HG03457 (cell line): ENCODE measurements at regions not wholly inside any gene's neighbourhood (a gene's known extent, or its start where the extent isn't known, plus 50 kb on each side); places are given as distances from the start of the nearest gene placed in this dataset.

ENCODE experiments used
- ATAC-seq: cut with Tn5 transposase; IDR thresholded peaks from one replicate; pipeline ENCODE4 v1.9.1; 2021; ENCODE audit warnings: moderate number of reproducible peaks; ENCODE audit not compliant: unreplicated experiment

DNA sequence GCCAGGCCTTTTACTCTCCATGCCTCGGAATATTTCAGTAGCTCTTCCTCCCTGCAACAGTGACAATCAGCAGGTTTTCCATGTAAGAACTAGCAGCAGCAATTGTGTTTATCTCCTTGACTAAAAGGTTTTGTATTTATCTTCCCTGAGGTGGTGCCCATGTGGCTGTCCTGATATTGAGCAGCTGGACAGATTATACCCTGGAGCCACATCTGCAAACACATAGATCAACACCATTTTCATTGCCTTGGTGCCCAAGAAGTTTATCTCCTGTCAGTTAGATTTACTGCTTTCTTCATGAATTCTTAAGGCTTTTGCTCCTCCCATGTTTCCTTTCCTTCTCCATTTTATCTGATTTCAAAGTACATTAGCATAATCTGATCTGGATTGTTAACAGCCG lies 378.4 kb downstream of the SPATA31D1 start:
- no peak for ATAC-seq

DNA sequence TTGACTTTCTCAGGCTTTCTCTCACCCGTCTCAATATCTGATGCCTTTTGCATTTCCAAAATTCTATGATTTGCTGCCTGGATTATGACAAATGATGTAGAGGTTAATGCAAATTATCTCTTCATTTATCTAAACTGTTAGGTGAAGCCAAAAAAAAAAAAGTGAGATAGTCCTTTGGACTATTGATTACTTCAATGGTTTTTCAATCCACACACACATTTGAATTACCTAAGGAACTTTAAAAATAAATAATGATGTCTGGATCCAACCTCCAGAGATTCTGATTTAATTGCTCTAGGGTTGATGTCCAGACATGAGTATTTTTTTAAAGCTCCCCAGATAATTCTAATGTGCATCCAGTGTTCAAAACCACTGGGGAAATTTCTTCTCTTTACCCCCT lies 379.4 kb downstream of the SPATA31D1 start:
- ATAC-seq, result no peak

DNA sequence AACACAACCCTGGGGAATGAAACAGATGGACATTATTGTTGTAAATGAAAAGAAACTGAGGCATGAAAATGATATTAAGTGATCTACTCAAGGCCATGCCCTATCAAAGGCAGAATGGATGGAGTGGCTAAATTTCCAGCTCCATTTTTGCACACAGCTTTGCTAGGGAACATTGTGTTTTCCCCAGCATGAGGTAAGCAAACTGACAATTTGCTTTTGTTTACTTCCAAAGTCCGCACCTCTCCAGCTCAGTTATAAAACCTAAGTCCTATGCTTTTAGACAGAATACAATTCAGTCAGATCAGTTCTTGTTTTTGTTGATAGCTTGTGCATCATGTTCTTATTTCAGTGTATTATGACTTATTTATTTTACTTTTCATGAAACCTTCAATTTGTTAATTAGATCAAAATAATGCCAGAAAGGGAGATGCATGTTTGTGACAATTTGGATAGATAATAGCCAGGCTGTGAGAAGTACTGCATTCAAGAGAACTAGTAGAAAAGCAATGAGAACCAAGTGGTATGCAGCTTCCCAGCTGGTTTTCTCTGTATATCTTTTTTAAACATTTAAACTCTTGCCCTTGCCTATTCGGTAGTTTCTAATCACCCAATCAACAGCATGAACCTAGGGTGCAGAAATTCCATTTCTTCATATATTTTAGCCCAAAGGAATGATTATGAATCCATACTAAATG lies 380.8 kb downstream of the SPATA31D1 start:
- no peak for ATAC-seq

DNA sequence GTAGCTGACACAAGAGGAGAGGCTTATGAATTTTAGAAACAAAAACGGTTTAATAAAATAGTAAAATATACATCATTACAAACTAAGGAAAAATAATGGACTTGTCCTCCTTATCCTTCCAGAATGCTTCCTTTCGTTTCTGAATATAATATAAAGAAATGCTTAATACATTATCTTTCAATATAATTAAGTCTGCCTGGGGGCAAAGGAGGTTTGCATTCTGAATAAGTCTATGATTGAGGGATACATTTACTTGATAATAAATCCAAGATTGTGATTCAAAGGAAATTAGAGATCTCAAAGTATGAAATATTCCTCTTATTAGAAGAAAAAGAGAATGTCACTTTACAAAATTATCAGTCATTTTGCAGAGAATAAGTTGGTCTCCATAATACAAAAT lies 386.5 kb downstream of the SPATA31D1 start:
- no peak for ATAC-seq

DNA sequence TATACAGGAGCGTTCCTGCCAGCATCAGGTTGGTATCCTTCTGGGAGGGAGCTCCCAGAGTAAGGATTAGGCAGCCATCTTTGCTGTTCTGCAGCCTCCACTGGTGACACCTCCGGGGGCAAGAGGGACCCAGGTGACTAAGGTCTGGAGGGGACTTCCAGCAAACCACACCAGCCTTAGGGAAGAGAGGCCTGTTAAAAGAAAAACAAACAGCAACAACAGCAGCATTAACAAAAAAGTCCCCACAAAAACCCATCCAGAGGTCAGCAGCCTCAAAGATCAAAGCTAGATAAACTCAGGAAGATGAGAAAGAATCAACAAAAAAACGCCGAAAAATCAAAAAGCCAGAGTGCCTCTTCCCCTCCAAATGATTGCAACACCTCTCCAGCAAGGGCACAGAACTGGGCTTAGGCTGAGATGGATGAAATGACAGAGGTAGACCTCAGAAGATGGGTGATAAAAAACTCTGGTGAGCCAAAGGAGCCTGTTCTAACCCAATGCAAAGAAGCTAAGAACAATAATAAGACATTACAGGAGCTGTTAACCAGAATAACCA lies 388.2 kb downstream of the SPATA31D1 start:
- ATAC-seq, result no peak

DNA sequence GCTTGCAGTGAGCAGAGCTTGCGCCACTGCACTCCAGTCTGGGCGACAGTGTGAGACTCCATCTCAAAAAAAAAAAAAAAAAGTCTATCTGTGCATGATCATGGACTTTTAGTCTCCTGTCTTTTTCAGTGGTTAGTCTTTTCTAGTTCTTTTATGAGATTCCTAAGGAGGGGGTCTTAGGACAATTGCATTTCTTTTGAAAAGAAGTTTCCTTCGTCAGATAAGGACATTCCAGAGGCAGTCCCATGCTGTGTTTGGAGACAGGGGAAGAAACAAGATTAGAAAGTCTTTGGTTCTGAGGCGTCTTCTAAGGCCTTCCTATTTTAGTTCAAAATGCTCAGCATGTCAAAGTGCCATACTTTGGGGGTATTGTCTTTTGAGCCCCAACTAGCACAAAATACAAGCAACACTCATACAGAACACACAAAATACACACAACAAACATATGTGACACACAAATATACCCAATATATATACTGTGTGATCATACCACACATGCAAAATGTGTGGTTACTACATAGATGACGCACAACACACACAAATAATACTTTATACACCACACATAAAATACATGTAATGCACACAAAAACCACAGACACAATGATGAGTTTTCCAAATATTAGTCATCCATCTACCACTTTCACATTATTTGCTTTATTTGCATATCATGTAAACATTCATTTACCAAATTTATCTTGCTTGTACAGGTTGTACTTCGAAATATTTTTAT lies 394.5 kb downstream of the SPATA31D1 start:
- no peak for ATAC-seq

DNA sequence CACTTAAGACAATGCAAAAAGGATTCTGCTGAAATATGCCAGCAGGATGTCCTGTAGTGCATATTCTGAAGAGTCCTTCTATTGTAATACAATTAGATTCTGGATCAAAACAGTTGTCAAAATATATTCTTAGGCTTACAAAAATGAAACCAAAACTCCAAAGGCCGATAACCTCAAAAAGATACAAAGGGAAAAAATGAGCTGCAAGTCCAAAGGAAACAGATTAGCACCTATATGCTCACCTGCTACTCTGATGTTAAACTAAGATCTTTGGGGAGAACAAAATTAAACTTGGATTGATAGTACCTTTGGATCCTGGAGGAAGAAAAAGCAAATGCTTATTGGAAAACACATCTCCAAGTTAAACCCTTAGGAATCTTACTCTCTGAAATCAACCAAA lies 397.1 kb downstream of the SPATA31D1 start:
- ATAC-seq, result no peak

DNA sequence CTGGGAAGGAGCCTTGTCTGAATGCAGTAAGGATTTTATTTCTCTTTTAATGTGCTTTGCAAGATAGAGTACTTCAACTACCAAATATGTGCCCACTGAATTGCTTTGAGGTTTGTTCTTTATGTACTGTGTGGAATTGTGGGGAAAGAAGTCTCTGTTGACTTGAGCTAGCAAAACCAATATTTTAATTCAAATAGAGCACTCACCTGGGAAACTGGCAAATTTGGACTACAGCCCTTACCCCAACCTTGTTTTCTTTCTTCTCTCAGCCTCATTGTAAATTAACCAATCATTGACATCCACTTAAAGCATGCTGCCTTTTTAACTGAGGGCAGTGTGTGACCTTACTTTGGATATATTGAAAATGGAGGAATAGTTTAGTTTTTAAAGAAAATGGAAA lies 409.0 kb downstream of the SPATA31D1 start:
- ATAC-seq, result no peak

DNA sequence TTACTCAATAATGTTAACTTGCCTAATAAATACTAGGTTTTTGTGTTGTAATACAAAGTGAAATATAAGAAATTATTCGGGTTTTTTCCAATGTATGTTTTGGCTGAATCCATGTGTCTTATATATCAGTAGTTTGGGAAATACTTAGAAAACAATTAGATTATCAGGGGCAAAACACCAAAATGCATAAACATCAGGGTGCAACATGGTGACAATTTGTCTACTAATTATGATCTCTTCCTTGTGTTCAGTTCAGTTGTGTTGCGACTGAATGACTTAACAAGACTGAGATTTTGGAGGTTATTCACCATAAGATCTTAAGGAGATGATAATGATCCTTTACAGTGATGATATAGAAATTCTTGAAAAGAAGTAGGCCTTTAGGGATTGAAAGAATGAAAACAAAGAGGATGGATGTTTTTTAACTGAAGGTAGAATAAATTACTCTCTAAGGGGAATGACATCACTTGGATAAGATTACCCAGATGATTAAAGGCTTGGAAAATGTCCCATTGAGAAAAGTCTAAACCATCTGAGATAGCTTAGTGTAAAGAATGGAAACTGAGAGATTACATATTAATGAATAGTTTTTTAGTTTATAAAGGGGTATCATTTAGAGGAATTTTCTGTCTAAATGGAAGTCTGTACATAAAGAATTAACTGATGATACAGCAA lies 415.8 kb downstream of the SPATA31D1 start:
- no peak for ATAC-seq

DNA sequence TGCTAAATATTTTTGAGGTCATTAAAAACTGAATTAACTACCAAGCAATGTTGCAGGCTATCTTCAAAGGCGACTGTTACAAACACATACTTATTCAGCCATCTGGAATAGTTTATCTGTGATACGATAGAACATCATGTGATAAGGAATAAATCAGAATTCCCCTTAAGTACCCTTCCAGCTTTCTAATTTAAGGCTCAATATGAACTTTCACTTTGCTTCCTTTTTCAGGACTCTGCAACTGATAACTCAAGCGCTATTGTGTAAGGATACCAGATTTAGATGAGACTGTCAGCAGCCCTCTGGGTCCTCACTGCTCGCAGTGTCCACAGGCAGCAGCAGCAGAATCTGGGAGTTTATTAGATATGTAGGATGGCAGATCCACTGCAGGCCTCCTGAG lies 416.3 kb downstream of the SPATA31D1 start:
- ATAC-seq, result no peak

DNA sequence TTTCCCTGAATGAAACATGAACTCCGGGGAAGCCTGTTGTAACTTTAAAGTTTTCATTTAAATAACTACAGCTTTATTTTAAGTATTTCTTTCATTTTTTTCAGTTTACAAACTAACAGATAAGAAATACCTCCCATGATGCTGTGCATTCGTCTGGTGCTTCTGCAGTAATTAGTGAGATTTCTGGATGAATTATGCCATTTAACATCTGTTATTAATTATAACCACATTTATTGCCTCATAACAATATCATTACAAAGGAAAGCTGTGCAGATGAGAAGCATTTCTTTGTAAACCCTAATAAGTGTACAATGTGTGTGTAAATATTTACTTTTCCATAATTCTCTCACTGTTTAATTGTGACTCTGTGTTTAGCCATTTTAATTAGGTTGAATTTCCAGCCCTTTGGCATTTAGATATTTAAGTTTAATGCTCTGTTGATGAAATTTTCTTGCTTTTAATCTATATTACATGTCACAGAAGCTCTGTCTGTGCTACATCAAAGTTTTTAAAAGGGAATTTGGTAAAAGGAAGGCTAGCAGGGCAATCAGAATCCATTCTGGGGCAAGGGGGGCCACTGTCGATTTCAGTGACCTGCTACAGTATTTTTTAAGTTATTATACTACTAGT lies 418.0 kb downstream of the SPATA31D1 start:
- ATAC-seq, result no peak

DNA sequence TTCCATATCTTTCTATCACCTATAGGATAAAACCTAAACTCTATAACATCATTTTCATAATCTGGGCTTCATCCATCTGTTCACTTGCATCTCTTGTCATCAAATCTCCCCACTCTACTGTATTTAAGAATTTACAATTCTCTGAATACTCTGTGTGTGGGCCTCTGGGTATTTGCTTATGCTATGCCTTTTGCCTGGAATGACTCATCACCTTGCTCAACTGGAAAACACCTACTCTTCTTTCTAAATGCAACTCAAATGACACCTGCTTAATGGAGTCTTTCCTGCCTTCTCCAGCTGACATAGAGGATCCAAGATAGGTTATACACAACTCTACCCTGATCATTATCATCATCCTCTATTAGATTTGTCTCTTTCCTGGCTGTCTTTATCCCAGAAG lies 421.7 kb downstream of the SPATA31D1 start:
- peak; percentile 97 for ATAC-seq

DNA sequence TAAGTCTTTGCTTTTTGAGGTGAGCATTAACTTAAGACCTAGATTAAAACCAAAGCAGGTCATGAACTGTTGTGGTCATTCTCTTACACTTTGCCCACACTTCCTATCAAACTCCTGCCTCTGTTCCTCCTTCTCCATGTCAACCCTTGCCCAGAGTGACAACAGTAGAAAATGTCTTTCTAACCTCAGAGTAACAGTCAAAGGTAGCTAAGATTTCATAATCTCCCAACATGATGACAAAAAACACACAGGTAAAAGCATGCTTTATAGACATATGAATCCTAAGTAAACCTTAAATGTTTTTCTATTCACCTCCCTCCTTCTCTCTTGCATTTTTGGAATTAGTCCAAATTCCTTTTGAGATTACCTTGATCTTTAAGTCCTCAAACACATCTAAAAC lies 422.3 kb downstream of the SPATA31D1 start:
- peak; percentile 24 for ATAC-seq

DNA sequence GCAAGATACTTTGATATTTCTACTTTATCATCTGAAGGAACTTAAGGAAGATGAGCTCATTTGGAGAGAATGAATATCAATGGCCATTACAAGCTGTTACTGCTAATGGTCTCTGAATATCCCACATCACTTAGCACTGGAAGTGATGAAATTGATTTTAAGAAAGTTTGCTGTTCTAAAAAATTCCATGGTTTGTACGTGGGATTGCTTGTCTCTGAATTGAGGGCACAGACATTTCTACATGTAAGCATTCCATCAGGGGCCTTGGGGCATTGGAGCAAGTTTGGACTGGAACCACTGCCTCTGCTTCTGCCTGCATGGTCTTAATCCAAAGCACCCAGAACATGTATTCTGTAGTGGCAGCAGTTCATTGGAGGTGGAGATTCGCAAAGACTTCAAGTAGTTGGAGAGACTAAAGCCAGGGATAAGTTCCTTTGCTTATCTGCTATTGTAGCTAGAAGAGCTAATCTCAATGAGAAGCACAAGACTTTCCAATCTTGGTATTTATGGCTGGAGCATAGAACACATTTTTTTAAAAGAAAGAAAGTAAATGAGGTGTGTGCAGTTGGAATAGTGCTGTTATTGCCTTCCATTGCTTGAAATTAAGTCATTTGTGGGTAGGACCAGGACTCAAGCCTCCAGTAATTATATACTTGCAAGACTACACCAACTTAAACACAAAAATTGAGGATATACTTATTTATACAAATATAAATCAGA lies 424.2 kb downstream of the SPATA31D1 start:
- ATAC-seq, result no peak

DNA sequence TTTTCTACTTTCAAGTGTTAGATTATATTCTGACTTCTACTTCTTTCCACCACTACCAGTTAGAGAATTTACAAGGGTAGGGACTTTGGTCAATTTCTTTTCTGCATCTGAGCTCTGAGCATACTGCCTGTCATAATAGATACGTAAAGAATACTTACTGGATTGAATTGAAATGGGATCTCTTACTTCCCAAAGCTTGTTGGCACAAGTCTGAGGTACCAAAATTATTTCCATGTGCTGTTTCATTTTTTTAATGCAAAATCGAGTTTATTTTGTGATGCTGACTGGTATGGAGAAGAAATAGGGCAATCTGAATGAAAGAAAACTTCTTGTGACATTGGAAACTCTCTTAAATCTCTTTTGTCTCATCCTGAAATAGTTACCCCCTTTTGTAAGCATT lies 428.9 kb downstream of the SPATA31D1 start:
- ATAC-seq, result no peak

DNA sequence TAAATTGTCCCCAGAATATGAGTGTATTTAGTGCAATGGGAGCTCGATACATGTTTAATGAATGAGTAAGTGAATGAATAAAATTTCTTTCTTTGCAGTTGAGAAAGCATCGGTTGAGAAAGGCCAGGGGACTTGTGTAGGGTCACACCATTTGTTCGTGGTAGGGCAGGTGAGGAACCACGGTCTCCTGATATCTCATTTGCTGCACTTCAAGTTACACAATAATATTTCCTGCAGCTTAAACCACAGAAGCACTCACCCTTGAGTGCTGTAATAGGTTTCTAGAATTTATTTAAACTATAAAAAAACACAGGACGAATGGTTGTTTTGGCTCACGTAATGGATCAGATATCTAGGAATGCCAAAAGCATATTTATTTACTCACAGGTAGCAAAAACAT lies 429.8 kb downstream of the SPATA31D1 start:
- ATAC-seq, result no peak

DNA sequence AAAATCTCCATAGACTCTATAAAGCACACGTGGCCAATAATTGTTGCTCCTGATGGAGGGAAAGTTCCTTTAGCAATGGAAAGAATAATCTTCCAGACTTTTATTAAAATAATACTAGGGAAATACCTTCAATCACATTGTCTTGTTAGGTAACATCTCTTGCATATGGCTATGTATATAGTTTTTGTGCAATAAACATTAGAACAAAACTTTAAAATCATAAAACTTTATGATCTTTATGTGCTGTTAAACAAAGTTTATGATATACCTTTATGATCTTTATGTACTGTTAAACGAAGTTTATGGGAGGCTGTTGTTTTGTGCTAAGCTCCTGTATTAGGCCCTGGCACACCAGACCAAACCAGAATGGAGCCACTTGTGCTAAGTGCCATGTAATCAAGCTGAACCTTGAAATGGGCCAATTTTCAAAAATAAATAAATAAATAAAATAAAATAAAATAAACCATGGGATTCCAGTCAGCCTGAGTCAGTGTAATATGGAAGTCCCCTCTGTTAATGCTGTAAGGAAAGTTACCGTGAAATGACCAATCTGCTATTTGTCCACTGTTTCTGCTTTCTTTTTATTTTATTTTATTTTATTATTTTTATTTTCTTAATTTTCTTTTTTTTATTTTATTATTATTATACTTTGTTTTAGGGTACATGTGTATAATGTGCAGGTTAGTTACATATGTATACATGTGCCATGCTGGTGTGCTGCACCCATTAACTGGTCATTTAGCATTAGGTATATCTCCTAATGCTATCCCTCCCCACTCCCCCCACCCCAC lies 431.3 kb downstream of the SPATA31D1 start:
- ATAC-seq, result no peak

DNA sequence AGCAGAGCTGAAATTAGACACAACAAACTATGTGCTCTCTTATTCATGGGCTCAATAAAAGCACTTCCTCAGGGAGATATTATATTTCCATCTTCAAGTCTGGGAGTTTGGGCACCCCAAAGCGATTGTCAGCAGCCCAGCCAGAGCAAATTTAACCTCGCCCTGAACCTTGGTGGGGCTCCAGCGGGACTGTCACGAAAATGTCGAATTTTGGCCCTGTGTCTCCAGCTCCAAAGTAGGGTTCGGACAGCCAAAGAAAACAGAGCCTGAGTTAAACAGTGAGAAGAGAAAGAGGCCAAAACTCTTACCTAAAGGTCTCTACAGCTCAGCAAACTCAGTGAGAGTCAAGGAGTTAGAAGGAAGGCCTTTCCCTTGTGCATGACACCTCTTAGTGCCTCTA lies 432.9 kb downstream of the SPATA31D1 start:
- no peak for ATAC-seq

DNA sequence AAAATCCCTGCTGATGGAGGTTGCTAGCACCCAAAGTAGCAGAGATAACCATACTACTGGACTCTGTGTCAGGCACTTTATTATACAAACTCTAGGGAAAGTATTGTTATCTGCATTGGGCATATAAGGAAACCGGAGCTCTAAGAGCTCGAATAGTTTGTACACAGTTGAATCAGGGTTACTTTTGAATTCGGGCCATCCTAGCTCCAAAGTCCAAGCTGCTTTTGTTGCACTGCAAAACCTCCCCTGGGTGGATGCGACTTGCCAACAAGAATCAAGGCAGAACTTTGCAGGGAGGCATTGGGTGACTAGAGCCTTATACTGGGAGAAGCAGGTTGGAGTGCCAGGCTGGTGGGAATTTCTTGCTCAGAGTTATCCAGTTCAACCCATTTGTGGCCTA lies 435.1 kb downstream of the SPATA31D1 start:
- ATAC-seq, result no peak

DNA sequence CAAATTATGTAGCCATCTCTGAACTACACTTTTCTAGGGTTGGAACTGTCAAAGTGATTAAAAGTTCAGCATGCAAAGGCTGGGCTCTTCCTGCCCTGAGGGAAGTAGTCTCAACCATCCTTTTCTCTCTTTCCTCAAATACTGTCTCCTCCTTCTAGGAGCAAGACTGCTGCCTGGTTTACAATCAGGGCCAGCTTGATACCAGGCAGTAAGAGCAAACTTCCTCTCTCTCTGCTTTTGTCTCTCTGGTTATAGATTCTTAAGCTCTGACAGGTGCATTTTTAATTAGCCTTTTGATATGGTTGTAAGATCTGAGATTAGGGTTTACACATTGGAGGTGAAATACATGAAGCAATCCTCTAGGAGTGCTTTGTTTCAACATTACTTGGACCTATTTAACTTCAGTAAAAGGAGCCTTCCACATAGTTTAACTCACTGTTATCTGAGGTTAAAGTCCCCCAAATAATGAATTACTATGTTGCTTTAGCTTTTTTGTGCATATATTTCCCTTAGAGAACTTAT lies 436.1 kb downstream of the SPATA31D1 start:
- ATAC-seq, result no peak
